OCI-LY1 (cell line): ENCODE measurements at regions not wholly inside any gene's neighbourhood (a gene's known extent, or its start where the extent isn't known, plus 50 kb on each side); places are given as distances from the start of the nearest gene placed in this dataset.

ENCODE experiments used
- H2AFZ ChIP-seq: fragments of 200-600 bp; sonication (generic), shearing (Covaris generic); 2 replicates; pipeline ENCODE4 v1.6.0; 2014; ENCODE audit warnings: antibody characterized with exemption, mild to moderate bottlenecking, low read length
- H3F3A ChIP-seq: fragments of 200-600 bp; sonication (generic), shearing (Covaris generic); 2 replicates; pipeline ENCODE4 v1.6.0; 2014; ENCODE audit warnings: mild to moderate bottlenecking, antibody characterized with exemption, low read length, moderate library complexity; ENCODE audit not compliant: insufficient read depth
- H3K27ac ChIP-seq: fragments of 200-600 bp; sonication (generic); 2 replicates; pipeline ENCODE4 v1.5.1; 2014; ENCODE audit warnings: low read length, mixed run types, mild to moderate bottlenecking, low read depth; ENCODE audit not compliant: poor library complexity, severe bottlenecking
- H3K27me3 ChIP-seq: fragments of 200-600 bp; sonication (generic); 2 replicates; pipeline ENCODE4 v1.6.0; 2014; ENCODE audit warnings: antibody characterized with exemption, mild to moderate bottlenecking, low read length, moderate library complexity; ENCODE audit not compliant: insufficient read depth
- H3K36me3 ChIP-seq: fragments of 200-600 bp; sonication (generic); 2 replicates; pipeline ENCODE4 v1.6.1; 2014; ENCODE audit warnings: mild to moderate bottlenecking, antibody characterized with exemption, low read length, moderate library complexity, mixed read lengths; ENCODE audit not compliant: insufficient read depth
- H3K4me1 ChIP-seq: fragments of 200-600 bp; sonication (generic); 2 replicates; pipeline ENCODE4 v1.5.1; 2014; ENCODE audit warnings: mild to moderate bottlenecking, low read length, moderate library complexity; ENCODE audit not compliant: insufficient read depth, severe bottlenecking
- H3K4me2 ChIP-seq: fragments of 200-600 bp; sonication (generic), shearing (Covaris generic); 2 replicates; pipeline ENCODE4 v1.6.1; 2014; ENCODE audit warnings: low read length
- H3K4me3 ChIP-seq: fragments of 200-600 bp; sonication (generic); 2 replicates; pipeline ENCODE4 v1.5.1; 2014; ENCODE audit warnings: low read length, low read depth, mild to moderate bottlenecking, mixed read lengths; ENCODE audit not compliant: poor library complexity, severe bottlenecking
- H3K79me2 ChIP-seq: fragments of 200-600 bp; shearing (Covaris generic); 2 replicates; pipeline ENCODE4 v1.6.1; 2016; ENCODE audit warnings: mixed run types, low read length, mixed read lengths; ENCODE audit not compliant: insufficient read depth
- H3K9ac ChIP-seq: fragments of 200-600 bp; sonication (generic), shearing (Covaris generic); 2 replicates; pipeline ENCODE4 v1.6.1; 2014; ENCODE audit warnings: mild to moderate bottlenecking, low read length, mixed read lengths
- H3K9me2 ChIP-seq: fragments of 200-600 bp; sonication (generic), shearing (Covaris generic); 2 replicates; pipeline ENCODE4 v1.6.1; 2014; ENCODE audit warnings: low read depth, mild to moderate bottlenecking, low read length, mixed read lengths
- H3K9me3 ChIP-seq: fragments of 200-600 bp; shearing (Covaris generic); 2 replicates; pipeline ENCODE4 v1.6.1; 2014; ENCODE audit warnings: low read length, mixed read lengths
- H4K20me1 ChIP-seq: fragments of 200-600 bp; sonication (generic), shearing (Covaris generic); 2 replicates; pipeline ENCODE4 v1.6.0; 2016; ENCODE audit warnings: mild to moderate bottlenecking, low read length; ENCODE audit not compliant: insufficient read depth
- EZH2 ChIP-seq: fragments of 200-600 bp; sonication (generic), shearing (Covaris generic); IDR thresholded peaks from 2 replicates; pipeline ENCODE4 v1.8.0; 2017; ENCODE audit warnings: borderline replicate concordance, mixed run types, mild to moderate bottlenecking, antibody characterized with exemption, low read length, moderate library complexity, mixed read lengths
- TF ChIP-seq, protein P1 (sequence below): fragments of 200-600 bp; sonication (generic), shearing (Covaris generic); IDR thresholded peaks from 2 replicates; pipeline ENCODE4 v1.5.1; 2017; ENCODE audit warnings: mild to moderate bottlenecking, antibody characterized with exemption, low read length, moderate library complexity, mixed read lengths

DNA sequence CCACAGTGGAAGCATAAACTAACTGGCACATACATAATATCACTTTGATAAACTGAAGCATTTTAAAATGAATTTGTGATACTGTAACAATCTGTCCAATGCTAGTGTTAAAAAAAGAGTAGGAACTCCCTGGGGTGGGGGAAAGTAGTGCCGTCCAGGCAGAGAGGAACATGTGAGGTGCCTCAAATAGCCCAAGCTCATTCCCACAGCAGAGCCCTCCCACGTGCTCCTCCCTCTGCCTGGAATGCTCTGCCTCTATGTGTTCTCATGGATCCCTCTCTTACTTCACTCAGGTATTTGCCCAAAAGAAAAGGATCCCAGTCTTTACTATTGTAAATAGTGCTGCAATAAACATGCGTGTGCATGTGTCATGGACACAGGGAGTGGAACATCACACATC lies 188.1 kb downstream of the NHLRC3 start:
- Histone ChIP-seq H3K9ac (no peak overlapping the region), H3K79me2 (no peaks in the 10 kb centered on the region), H3K27me3 (no peaks in the 10 kb centered on the region; the same call in 1 of the 2 replicates), H3K4me3 (no peak overlapping the region), H3K36me3 (no peaks in the 10 kb centered on the region), H3K9me3 (no peaks in the 10 kb centered on the region), H3K27ac (no peak overlapping the region), H3K9me2 (no peaks in the 10 kb centered on the region), H2AFZ (no peak overlapping the region), H3K4me2 (no peak overlapping the region), H4K20me1 (no peaks in the 10 kb centered on the region), H3F3A (no peaks in the 10 kb centered on the region), H3K4me1 (no peaks in the 10 kb centered on the region)
- no peak for TF ChIP-seq EZH2
- TF ChIP-seq, protein P1, sequence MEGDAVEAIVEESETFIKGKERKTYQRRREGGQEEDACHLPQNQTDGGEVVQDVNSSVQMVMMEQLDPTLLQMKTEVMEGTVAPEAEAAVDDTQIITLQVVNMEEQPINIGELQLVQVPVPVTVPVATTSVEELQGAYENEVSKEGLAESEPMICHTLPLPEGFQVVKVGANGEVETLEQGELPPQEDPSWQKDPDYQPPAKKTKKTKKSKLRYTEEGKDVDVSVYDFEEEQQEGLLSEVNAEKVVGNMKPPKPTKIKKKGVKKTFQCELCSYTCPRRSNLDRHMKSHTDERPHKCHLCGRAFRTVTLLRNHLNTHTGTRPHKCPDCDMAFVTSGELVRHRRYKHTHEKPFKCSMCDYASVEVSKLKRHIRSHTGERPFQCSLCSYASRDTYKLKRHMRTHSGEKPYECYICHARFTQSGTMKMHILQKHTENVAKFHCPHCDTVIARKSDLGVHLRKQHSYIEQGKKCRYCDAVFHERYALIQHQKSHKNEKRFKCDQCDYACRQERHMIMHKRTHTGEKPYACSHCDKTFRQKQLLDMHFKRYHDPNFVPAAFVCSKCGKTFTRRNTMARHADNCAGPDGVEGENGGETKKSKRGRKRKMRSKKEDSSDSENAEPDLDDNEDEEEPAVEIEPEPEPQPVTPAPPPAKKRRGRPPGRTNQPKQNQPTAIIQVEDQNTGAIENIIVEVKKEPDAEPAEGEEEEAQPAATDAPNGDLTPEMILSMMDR: no peak

DNA sequence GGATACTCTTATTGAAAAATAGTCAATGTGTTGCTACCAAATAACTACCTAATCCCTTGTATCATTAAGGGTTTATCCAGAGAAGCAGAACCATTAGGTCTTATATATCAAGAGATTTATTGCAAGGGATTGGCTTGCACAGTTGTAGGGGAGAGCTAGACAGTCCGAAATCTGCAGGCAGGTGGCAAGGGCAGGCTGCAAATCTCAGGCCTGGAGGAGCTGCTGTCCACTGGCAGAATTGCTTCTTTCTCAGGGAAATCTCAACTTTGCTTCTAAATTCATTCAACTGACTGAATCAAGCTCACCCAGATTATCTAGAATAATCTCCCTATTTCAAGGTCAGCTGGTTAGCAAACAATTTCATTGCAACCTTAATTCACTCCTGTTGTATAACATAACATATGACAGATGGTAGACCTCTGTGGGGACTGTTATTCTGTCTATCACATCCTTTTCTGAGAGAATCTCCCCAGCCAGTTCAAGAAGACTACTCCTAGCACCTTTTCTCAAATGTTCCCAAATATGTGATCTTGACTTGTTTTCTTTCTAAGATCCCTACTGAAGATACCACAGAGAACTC lies 194.2 kb downstream of the NHLRC3 start:
- TF ChIP-seq EZH2: no peak
- Histone ChIP-seq H3K27me3 (no peaks in the 10 kb centered on the region; the same call in 1 of the 2 replicates), H3K9me3 (no peaks in the 10 kb centered on the region)

DNA sequence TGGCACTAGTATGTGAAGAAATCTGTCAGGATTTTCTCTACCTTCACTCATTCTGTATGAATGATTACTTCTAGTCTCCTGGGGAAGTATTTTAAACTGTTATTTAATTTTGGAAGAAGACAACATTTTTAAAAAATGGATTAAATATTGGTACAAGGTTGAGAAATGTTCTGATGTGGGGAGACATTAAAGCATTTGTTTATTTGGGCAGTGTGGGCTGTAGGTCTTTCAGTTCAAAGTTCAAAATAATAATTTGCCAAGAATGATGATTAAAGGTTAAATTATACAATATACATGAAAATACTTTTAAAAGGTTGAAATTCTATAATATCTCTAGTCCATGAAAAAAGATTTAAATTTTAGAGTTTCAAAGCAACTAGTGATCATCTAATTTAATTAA lies 194.7 kb downstream of the NHLRC3 start:
- Histone ChIP-seq H3K27ac (no peak overlapping the region), H3K4me3 (no peak overlapping the region), H4K20me1 (no peaks in the 10 kb centered on the region), H3F3A (no peaks in the 10 kb centered on the region), H3K4me2 (no peak overlapping the region), H3K79me2 (no peaks in the 10 kb centered on the region), H3K4me1 (no peaks in the 10 kb centered on the region), H2AFZ (no peak overlapping the region), H3K27me3 (no peaks in the 10 kb centered on the region; the same call in 1 of the 2 replicates), H3K36me3 (no peaks in the 10 kb centered on the region), H3K9me3 (no peaks in the 10 kb centered on the region), H3K9ac (no peak overlapping the region), H3K9me2 (no peaks in the 10 kb centered on the region)
- TF ChIP-seq, protein P1: no peak
- no peak for TF ChIP-seq EZH2

More for the DNA sequence above, 194.2 kb downstream of the NHLRC3 start:
- Histone ChIP-seq H3K79me2 (no peaks in the 10 kb centered on the region), H3K9ac (no peak overlapping the region), H3K27ac (no peak overlapping the region), H2AFZ (no peak overlapping the region), H3K4me2 (no peak overlapping the region), H3K9me2 (no peaks in the 10 kb centered on the region), H3K4me3 (no peak overlapping the region), H4K20me1 (no peaks in the 10 kb centered on the region), H3K36me3 (no peaks in the 10 kb centered on the region), H3K4me1 (no peaks in the 10 kb centered on the region), H3F3A (no peaks in the 10 kb centered on the region)

DNA sequence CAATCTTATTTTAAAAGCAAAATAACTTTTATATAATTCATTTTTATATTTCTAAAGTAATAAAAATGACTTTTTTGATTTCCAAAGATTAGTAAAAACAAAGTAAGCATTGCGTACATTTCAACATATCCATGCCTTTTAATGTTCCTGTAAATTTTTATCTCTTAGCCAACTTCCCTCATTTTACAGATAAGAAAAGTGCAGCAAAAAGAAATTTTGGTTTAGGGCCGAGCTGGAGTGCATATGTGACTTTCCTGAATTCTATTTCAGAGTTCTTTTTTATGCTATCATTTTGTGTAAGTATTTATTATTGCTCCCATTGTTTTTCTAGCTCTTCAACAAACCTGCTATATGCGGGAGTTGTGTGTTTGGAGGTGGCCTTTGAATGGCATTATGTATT lies 195.3 kb downstream of the NHLRC3 start:
- H2AFZ ChIP-seq: no peak overlapping the region
- no peak overlapping the region for H3K9ac ChIP-seq
- H3F3A ChIP-seq: no peaks in the 10 kb centered on the region
- no peaks in the 10 kb centered on the region; the same call in 1 of the 2 replicates for H3K27me3 ChIP-seq
- no peak overlapping the region for H3K4me3 ChIP-seq
- TF ChIP-seq, protein P1: no peak
- no peak for TF ChIP-seq EZH2
- no peak overlapping the region for H3K27ac ChIP-seq
- H3K79me2 ChIP-seq: no peaks in the 10 kb centered on the region
- H3K36me3 ChIP-seq: no peaks in the 10 kb centered on the region
- H4K20me1 ChIP-seq: no peaks in the 10 kb centered on the region
- H3K4me1 ChIP-seq: no peaks in the 10 kb centered on the region
- no peaks in the 10 kb centered on the region for H3K9me2 ChIP-seq
- no peak overlapping the region for H3K4me2 ChIP-seq
- H3K9me3 ChIP-seq: no peaks in the 10 kb centered on the region
